ENCODE measurements at regions not wholly inside any gene's neighbourhood (a gene's known extent, or its start where the extent isn't known, plus 50 kb on each side); places are given as distances from the start of the nearest gene placed in this dataset.

DNA sequence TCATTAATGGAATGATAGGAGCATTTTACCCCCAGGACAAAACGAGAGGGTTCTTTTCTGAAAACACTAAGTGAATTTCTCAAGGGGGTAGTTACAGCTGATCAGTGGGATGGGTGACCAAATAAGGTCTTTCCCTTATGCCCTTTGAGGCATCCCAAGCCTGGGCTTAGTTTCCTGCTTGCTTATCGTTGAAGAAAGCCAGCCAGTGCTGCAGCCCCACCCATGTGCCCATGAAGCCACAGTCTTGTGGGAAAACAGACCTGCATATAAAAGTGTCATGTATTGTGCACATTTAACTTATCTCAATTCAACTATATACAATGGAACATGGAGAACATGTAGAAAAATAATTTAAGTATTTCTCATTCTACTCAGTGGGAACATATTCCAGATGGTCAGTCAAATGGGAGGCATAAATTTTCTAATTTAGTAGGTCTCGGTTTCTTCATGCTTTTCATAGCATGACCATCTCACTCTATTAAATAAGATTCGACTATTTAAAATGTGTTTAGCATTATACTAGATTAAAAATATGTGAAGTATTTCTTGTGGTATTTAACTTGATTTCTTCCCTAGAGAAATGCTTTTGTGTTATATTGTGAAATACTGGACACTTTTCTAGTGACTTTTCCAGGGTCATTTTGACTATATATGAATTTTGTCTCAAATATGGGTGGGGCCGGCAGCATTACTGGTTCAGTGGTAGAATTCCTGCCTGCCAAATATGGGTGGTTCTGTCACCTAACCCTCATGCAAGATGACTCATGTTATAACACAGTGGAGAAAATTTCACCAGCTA lies 189.7 kb upstream of the SGCD start:
- no peak overlapping the region for H4K5ac ChIP-seq (ENCODE audit: low read depth, low read length)
- H3K56ac ChIP-seq (ENCODE audit: extremely low read depth, insufficient read depth, low read length): no peak overlapping the region; the same call in 1 of the 2 replicates
- H4K20me1 ChIP-seq (ENCODE audit: insufficient read depth, low read length): no peaks in the 10 kb centered on the region
- in situ Hi-C loops (cut with MboI; ENCODE audit: low sequenced_read_pairs): no loop called here
- H2BK120ac ChIP-seq (ENCODE audit: low read depth, low read length): peak overlapping the region; percentile 70
- dilution Hi-C loops (cut with HindIII; ENCODE audit: low sequenced_read_pairs, unreplicated experiment): no loop called here
- H3K9me3 ChIP-seq (ENCODE audit: control insufficient read depth, insufficient read depth, low read length): no peaks in the 10 kb centered on the region
- no peaks in the 10 kb centered on the region for H3K27me3 ChIP-seq (ENCODE audit: control insufficient read depth, insufficient read depth, low read length)
- peak overlapping the region; percentile 90 for H4K91ac ChIP-seq (ENCODE audit: insufficient read depth, low read depth, low read length)
- H2AK5ac ChIP-seq (ENCODE audit: low read depth, low read length): 0 out of 2 replicates have a peak overlapping the region, but pooled peaks have one; percentile 70
- POLR2A ChIA-PET (ENCODE audit: unreplicated experiment): no interaction called here
- H3K9ac ChIP-seq (ENCODE audit: low read depth, low read length): no peak overlapping the region
- WGBS, 2 experiments (ENCODE audit: extremely low coverage in 2 of 2, insufficient read length in 1 of 2): no CpG with 5 or more reads among the region's 5 CpGs
- no peaks in the 10 kb centered on the region for H3K36me3 ChIP-seq (ENCODE audit: control insufficient read depth, insufficient read depth, low read length)
- H3K4me3 ChIP-seq (ENCODE audit: insufficient read depth, low read depth, low read length): no peak overlapping the region
- H3K9me1 ChIP-seq (ENCODE audit: insufficient read depth, low read length): no peaks in the 10 kb centered on the region
- peak; percentile 62; the same call in 1 of the 2 replicates for TF ChIP-seq CEBPB (IDR thresholded peaks at IDR 0.05; ENCODE audit: low read depth, low read length)
- no peak for TF ChIP-seq RAD21 (IDR thresholded peaks at IDR 0.05; ENCODE audit: low read length)
- no peak overlapping the region for H2AK9ac ChIP-seq (replicated peaks; ENCODE audit: low read depth, low read length, poor library complexity)
- H3K4ac ChIP-seq (ENCODE audit: low read depth, low read length): peak overlapping the region; percentile 72
- peak overlapping the region; percentile 61 for H2BK20ac ChIP-seq (ENCODE audit: low read depth, low read length)
- H4K8ac ChIP-seq (ENCODE audit: low read depth in 2 of 2, low read length in 2 of 2): peak overlapping the region; percentile 68 to 70; a peak in 2 of 4 replicates
- H3K23ac ChIP-seq (ENCODE audit: low read depth, low read length): peak overlapping the region; percentile 34; the same call in 1 of the 2 replicates
- H3K18ac ChIP-seq (ENCODE audit: low read depth, low read length): peak overlapping the region; percentile 45
- intact Hi-C loops (cut with micrococcal nuclease): no loop called here
- H3K79me1 ChIP-seq (ENCODE audit: low read depth in 1 of 2, low read length in 2 of 2): no peaks in the 10 kb centered on the region
- CTCF ChIA-PET: no interaction called here
- DNase-seq (peak; percentile 10), ATAC-seq (ENCODE audit: low read depth) (peak; percentile 54)
- H2BK15ac ChIP-seq (ENCODE audit: low read depth, low read length): peak overlapping the region; percentile 90
- peak overlapping the region; percentile 13; the same call in 1 of the 2 replicates for H3K14ac ChIP-seq (replicated peaks; ENCODE audit: low read depth, low read length)
- peak overlapping the region; percentile 8; the same call in 1 of the 2 replicates for H3K27ac ChIP-seq (ENCODE audit: insufficient read depth, low read length)
- BruUV-seq (replicated peaks): no TSS peak
- H3K4me1 ChIP-seq (ENCODE audit: control insufficient read depth, insufficient read depth, low read length): peaks cover 2% of the 10 kb centered on the region; the same call in 1 of the 2 replicates
- no peak overlapping the region for H3K4me2 ChIP-seq (ENCODE audit: low read depth, low read length)
- H2AFZ ChIP-seq (replicated peaks; ENCODE audit: low read length, poor library complexity): no peak overlapping the region
- peak overlapping the region; percentile 43 for H2BK5ac ChIP-seq (ENCODE audit: low read depth, low read length, poor library complexity, severe bottlenecking)
